ENCODE measurements at regions not wholly inside any gene's neighbourhood (a gene's known extent, or its start where the extent isn't known, plus 50 kb on each side); places are given as distances from the start of the nearest gene placed in this dataset.

GRCh38 chr3:170746175-170746942 is 123.6 kb downstream of the RPL22L1 start:
- TF ChIP-seq POLR2A (IDR thresholded peaks at IDR 0.05) (no peak), CTCF (IDR thresholded peaks at IDR 0.05) (no peak)

All from uterus (tissue), 2 donors.